Caki2 (cell line): ENCODE measurements at regions not wholly inside any gene's neighbourhood (a gene's known extent, or its start where the extent isn't known, plus 50 kb on each side); places are given as distances from the start of the nearest gene placed in this dataset.

ENCODE experiments used
- DNase-seq: peaks from one replicate; pipeline ENCODE4 v3.0.0-alpha.2; 2015; ENCODE audit warnings: low read depth
- in situ Hi-C: cut with HindIII; loops from 2 replicates; pipeline ENCODE4 v1.10.0; 2016; ENCODE audit warnings: low sequenced_read_pairs, low pct_unique_long_range_greater_than_20kb, mixed read lengths

DNA sequence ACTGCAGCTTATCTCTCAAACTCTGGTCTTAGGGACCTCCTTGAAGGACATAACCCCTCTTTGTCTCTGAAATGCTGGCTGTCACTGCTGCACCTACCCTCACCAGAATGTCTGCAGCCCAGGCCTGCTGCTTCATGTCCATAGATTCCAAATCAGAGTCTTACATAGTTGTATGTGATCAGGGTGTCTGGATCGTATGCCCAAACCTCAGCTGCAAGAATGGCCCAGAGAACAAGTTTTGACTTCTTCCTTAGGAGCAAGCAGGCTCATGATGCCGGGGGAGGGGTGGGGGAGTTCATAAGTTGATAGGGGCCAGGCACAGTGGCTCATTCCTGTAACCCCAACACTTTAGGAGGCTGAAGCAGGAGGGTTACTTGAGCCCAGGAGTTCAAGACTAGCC is 55.8 kb upstream of the RMDN2 start:
- no peak for DNase-seq

GRCh38 chr2:37869771-37870170 is 55.3 kb upstream of the RMDN2 start:
- in situ Hi-C loops, result no loop called here
- peak; percentile 22 for DNase-seq

More for the DNA sequence above, 55.8 kb upstream of the RMDN2 start:
- in situ Hi-C loops, result no loop called here

- DNase-seq, result no peak
- in situ Hi-C loops, result no loop called here
Measured at GRCh38 chr2:37870829-37871228, 54.3 kb upstream of the RMDN2 start.

- in situ Hi-C loops, result no loop called here
- DNase-seq, result peak; percentile 19
Measured at GRCh38 chr2:37871456-37872191, 53.5 kb upstream of the RMDN2 start.

GRCh38 chr2:37872192-37872750 is 52.8 kb upstream of the RMDN2 start:
- in situ Hi-C loops, result no loop called here
- DNase-seq, result no peak

GRCh38 chr2:37873229-37873628 is 51.9 kb upstream of the RMDN2 start:
- in situ Hi-C loops, result no loop called here
- no peak for DNase-seq

- in situ Hi-C loops, result no loop called here
- DNase-seq, result no peak
Measured at GRCh38 chr2:37873749-37874330, 51.2 kb upstream of the RMDN2 start.

DNA sequence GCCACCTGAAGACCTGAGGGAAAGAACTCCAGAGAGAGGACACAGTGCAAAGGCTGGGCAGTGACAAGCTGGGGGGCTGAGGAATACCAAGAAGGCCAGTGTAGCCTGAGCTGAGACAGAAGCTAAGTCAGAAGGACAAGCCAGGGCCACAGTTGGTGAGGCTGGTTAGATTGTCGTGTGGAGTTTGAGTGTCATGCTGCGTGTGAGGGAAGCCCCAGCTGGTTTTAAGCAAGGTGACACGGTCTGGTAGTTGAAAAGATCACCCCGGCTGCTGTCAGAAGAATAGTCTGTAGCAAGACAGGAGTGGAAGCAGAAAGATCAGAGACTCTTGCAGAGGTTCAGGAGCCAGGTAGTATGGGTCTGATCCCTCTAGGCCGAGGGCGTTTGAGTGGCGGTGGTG is 50.6 kb upstream of the RMDN2 start:
- no peak for DNase-seq
- in situ Hi-C loops, result no loop called here
